Sigmoid colon (tissue), 4 donors: ENCODE measurements at regions not wholly inside any gene's neighbourhood (a gene's known extent, or its start where the extent isn't known, plus 50 kb on each side); places are given as distances from the start of the nearest gene placed in this dataset.

ENCODE experiments used
- CTCF ChIP-seq, 4 experiments: fragments of 450-650 bp in 3 of 4; fragments of 200-600 bp in 1 of 4; IDR thresholded peaks; one replicate each; pipeline ENCODE4 v1.5.1; 2016 to 2019; ENCODE audit warnings: antibody characterized with exemption in 4 of 4, mild to moderate bottlenecking in 3 of 4, moderate library complexity in 2 of 4
- EP300 ChIP-seq, 4 donors: sonication (generic); formaldehyde crosslinking; IDR thresholded peaks; one replicate each; pipeline ENCODE4 v1.6.1; 2017; ENCODE audit warnings: antibody characterized with exemption in 4 of 4
- POLR2A ChIP-seq, 2 donors: fragments of 450-650 bp; IDR thresholded peaks; one replicate each; pipeline ENCODE4 v1.6.1; 2016; ENCODE audit warnings: antibody characterized with exemption in 2 of 2, mild to moderate bottlenecking in 2 of 2, moderate library complexity in 2 of 2
- POLR2AphosphoS5 ChIP-seq, 4 donors: sonication (generic); formaldehyde crosslinking; IDR thresholded peaks; one replicate each; pipeline ENCODE4 v1.6.1; 2017; ENCODE audit warnings: antibody characterized with exemption in 4 of 4

- TF ChIP-seq CTCF (IDR thresholded peaks at IDR 0.05) (no peak), POLR2AphosphoS5 (IDR thresholded peaks at IDR 0.05) (no peak), EP300 (IDR thresholded peaks at IDR 0.05) (no peak), POLR2A (IDR thresholded peaks at IDR 0.05) (no peak)
Observed at GRCh38 chr1:217921126-217921904, 290.2 kb downstream of the SPATA17 start.
